Body of pancreas (tissue), 4 donors: ENCODE measurements at regions not wholly inside any gene's neighbourhood (a gene's known extent, or its start where the extent isn't known, plus 50 kb on each side); places are given as distances from the start of the nearest gene placed in this dataset.
"Not testable (repeated sequence)": the region's sequence is repeated elsewhere in the genome, so short reads cannot be mapped to it uniquely, and the experiment has no call there.

Experiments
- POLR2A ChIP-seq, 3 donors: fragments of 450-650 bp; IDR thresholded peaks; one replicate each; pipeline ENCODE4 v1.6.1; 2016; ENCODE audit warnings: antibody characterized with exemption in 3 of 3, mild to moderate bottlenecking in 2 of 3
- TF ChIP-seq, protein P1 (sequence below), 7 experiments: fragments of 450-650 bp in 4 of 7; fragments of 200-600 bp in 3 of 7; sonication (generic) in 3 of 7; IDR thresholded peaks; one replicate each; pipeline ENCODE4 v1.5.1; 2016 to 2019; ENCODE audit warnings: antibody characterized with exemption in 7 of 7

DNA sequence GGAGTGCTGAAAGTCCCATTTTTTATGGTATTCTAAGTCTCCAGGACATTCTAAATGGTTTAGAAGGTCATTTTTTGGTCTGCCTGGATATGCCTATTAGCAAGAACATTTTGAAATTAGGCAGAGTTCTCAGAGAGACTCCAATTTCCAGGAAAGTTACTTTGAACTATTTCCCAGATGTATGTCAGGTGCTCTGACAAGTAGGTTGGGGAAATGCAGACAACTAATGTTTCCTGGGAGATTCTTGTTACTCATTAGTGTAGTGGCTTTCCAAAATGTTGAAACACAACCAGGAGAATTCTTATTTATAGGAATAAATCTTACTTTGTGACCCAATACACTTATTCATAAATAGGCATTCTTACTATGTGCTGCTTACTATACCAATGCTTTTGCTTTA is 268.4 kb downstream of the ZNF37A start:
- TF ChIP-seq, protein P1, sequence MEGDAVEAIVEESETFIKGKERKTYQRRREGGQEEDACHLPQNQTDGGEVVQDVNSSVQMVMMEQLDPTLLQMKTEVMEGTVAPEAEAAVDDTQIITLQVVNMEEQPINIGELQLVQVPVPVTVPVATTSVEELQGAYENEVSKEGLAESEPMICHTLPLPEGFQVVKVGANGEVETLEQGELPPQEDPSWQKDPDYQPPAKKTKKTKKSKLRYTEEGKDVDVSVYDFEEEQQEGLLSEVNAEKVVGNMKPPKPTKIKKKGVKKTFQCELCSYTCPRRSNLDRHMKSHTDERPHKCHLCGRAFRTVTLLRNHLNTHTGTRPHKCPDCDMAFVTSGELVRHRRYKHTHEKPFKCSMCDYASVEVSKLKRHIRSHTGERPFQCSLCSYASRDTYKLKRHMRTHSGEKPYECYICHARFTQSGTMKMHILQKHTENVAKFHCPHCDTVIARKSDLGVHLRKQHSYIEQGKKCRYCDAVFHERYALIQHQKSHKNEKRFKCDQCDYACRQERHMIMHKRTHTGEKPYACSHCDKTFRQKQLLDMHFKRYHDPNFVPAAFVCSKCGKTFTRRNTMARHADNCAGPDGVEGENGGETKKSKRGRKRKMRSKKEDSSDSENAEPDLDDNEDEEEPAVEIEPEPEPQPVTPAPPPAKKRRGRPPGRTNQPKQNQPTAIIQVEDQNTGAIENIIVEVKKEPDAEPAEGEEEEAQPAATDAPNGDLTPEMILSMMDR (IDR thresholded peaks at IDR 0.05) = not testable (repeated sequence)
- not testable (repeated sequence) for TF ChIP-seq POLR2A (IDR thresholded peaks at IDR 0.05)
